ENCODE measurements at regions not wholly inside any gene's neighbourhood (a gene's known extent, or its start where the extent isn't known, plus 50 kb on each side); places are given as distances from the start of the nearest gene placed in this dataset.

- no peak for TF ChIP-seq EZH2 (IDR thresholded peaks at IDR 0.05; ENCODE audit: borderline replicate concordance, insufficient read depth, low read depth, low read length, poor library complexity, severe bottlenecking)
- TF ChIP-seq CTCF (IDR thresholded peaks at IDR 0.05) = no peak
Observed at GRCh38 chr22:27387561-27387960, 414.0 kb downstream of the MN1 start.
